HCT116 (cell line): ENCODE measurements at regions not wholly inside any gene's neighbourhood (a gene's known extent, or its start where the extent isn't known, plus 50 kb on each side); places are given as distances from the start of the nearest gene placed in this dataset.

Experiments used
- CEBPB ChIP-seq: IDR thresholded peaks from 2 replicates; pipeline ENCODE4 v1.6.1; 2012; ENCODE audit warnings: low read depth
- JUND ChIP-seq: IDR thresholded peaks from 2 replicates; pipeline ENCODE4 v1.6.1; 2012
- POLR2A ChIP-seq: IDR thresholded peaks from 2 replicates; pipeline ENCODE4 v1.7.0; 2011; ENCODE audit warnings: borderline replicate concordance; ENCODE audit not compliant: insufficient read depth, insufficient read length; ENCODE audit errors: extremely low read depth
- POLR2AphosphoS5 ChIP-seq: IDR thresholded peaks from 2 replicates; pipeline ENCODE4 v1.6.1; 2011; ENCODE audit warnings: mild to moderate bottlenecking, low read depth, low read length, moderate library complexity
- ZFX ChIP-seq: fragments of 450-650 bp; IDR thresholded peaks from 2 replicates; pipeline ENCODE4 v1.6.1; 2017
- TF ChIP-seq, protein P1 (sequence below), 3 experiments: fragments of 200-600 bp in 1 of 3; sonication (generic) in 1 of 3; IDR thresholded peaks in 2 of 3; conservative IDR thresholded peaks in 1 of 3; 2 replicates each; pipeline ENCODE4 v1.5.1; 2012 to 2017; ENCODE audit warnings: low read depth in 2 of 3, low read length in 2 of 3, antibody characterized with exemption in 1 of 3, borderline replicate concordance in 1 of 3, control low read depth in 1 of 3, mild to moderate bottlenecking in 1 of 3, mixed read lengths in 1 of 3, mixed run types in 1 of 3, moderate library complexity in 1 of 3; ENCODE audit not compliant: insufficient read depth in 1 of 3

DNA sequence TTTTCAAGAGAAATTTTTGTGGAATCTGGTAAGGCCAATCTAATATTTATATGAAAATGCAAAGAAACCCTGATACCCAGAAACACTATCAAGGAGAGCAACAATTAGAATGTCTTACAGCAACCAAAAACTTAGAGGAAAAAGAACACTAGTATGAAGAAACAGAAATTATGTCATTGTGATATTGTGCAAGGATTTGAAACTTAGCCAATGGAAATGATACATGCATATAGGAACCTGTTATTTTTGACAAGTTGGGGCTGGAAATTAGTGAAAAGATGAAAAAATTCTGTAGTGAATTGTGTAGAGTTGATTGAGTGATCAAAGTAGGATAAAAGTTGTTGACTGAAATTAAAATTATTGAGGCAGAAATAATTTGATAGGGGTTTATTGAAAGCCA lies 792.6 kb upstream of the SLITRK6 start:
- TF ChIP-seq, protein P1, sequence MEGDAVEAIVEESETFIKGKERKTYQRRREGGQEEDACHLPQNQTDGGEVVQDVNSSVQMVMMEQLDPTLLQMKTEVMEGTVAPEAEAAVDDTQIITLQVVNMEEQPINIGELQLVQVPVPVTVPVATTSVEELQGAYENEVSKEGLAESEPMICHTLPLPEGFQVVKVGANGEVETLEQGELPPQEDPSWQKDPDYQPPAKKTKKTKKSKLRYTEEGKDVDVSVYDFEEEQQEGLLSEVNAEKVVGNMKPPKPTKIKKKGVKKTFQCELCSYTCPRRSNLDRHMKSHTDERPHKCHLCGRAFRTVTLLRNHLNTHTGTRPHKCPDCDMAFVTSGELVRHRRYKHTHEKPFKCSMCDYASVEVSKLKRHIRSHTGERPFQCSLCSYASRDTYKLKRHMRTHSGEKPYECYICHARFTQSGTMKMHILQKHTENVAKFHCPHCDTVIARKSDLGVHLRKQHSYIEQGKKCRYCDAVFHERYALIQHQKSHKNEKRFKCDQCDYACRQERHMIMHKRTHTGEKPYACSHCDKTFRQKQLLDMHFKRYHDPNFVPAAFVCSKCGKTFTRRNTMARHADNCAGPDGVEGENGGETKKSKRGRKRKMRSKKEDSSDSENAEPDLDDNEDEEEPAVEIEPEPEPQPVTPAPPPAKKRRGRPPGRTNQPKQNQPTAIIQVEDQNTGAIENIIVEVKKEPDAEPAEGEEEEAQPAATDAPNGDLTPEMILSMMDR (IDR thresholded peaks at IDR 0.05 in 2 of 3, conservative IDR thresholded peaks at IDR 0.05 in 1 of 3; ENCODE audit: borderline replicate concordance in 1 of 3, insufficient read depth in 1 of 3, low read depth in 2 of 3, low read length in 2 of 3), result no peak
- TF ChIP-seq CEBPB (no peak), POLR2A (no peak), ZFX (no peak), POLR2AphosphoS5 (no peak), JUND (no peak)
